Nephron progenitor cell (in vitro differentiated cells): ENCODE measurements at regions not wholly inside any gene's neighbourhood (a gene's known extent, or its start where the extent isn't known, plus 50 kb on each side); places are given as distances from the start of the nearest gene placed in this dataset.

Experiments
- DNase-seq: peaks from one replicate; pipeline ENCODE4 v3.0.0; 2021
- H3K27ac Mint-ChIP-seq: 2 replicates; pipeline ENCODE4 v1.8.0; 2021; ENCODE audit warnings: mild to moderate bottlenecking, moderate library complexity, mixed read lengths
- H3K27me3 Mint-ChIP-seq: 2 replicates; pipeline ENCODE4 v1.8.0; 2021; ENCODE audit warnings: mild to moderate bottlenecking, low read depth, mixed read lengths; ENCODE audit not compliant: poor library complexity
- H3K36me3 Mint-ChIP-seq: 2 replicates; pipeline ENCODE4 v1.8.0; 2021; ENCODE audit warnings: low read depth, mixed read lengths
- H3K4me1 Mint-ChIP-seq: 2 replicates; pipeline ENCODE4 v1.8.0; 2021; ENCODE audit warnings: mixed read lengths
- H3K4me3 Mint-ChIP-seq: 2 replicates; pipeline ENCODE4 v1.8.0; 2021; ENCODE audit warnings: mild to moderate bottlenecking, moderate library complexity, mixed read lengths
- H3K9me3 Mint-ChIP-seq: 2 replicates; pipeline ENCODE4 v1.8.0; 2021; ENCODE audit warnings: mild to moderate bottlenecking, moderate library complexity, mixed read lengths
- CTCF ChIP-seq: fragments of 200-600 bp; sonication (generic); IDR thresholded peaks from 2 replicates; pipeline ENCODE4 v1.5.0; 2021; ENCODE audit warnings: antibody characterized with exemption

GRCh38 chr13:73497430-73497829 is 438.6 kb downstream of the KLF5 start:
- no peaks in the 10 kb centered on the region for H3K36me3 Mint-ChIP-seq
- DNase-seq, result no peak
- H3K4me3 Mint-ChIP-seq, result no peak overlapping the region
- peaks cover 5% of the 10 kb centered on the region for H3K27me3 Mint-ChIP-seq
- H3K4me1 Mint-ChIP-seq, result no peaks in the 10 kb centered on the region
- no peak for TF ChIP-seq CTCF
- no peaks in the 10 kb centered on the region for H3K9me3 Mint-ChIP-seq
- H3K27ac Mint-ChIP-seq, result no peak overlapping the region

- Mint-ChIP-seq H3K27ac (no peak overlapping the region), H3K9me3 (peaks cover 4% of the 10 kb centered on the region), H3K4me3 (no peak overlapping the region), H3K4me1 (no peaks in the 10 kb centered on the region), H3K36me3 (no peaks in the 10 kb centered on the region), H3K27me3 (peaks cover 3% of the 10 kb centered on the region)
- no peak for DNase-seq
- no peak for TF ChIP-seq CTCF
Measured at GRCh38 chr13:73496711-73497110, 437.9 kb downstream of the KLF5 start.

GRCh38 chr13:73492811-73493210 is 434.0 kb downstream of the KLF5 start:
- Mint-ChIP-seq H3K9me3 (peaks cover 17% of the 10 kb centered on the region), H3K27me3 (peaks cover 3% of the 10 kb centered on the region), H3K4me1 (no peaks in the 10 kb centered on the region), H3K36me3 (no peaks in the 10 kb centered on the region), H3K27ac (no peak overlapping the region), H3K4me3 (no peak overlapping the region)
- DNase-seq, result no peak
- no peak for TF ChIP-seq CTCF

- no peak for TF ChIP-seq CTCF
- Mint-ChIP-seq H3K4me1 (no peaks in the 10 kb centered on the region), H3K4me3 (no peak overlapping the region), H3K27me3 (peaks cover 6% of the 10 kb centered on the region), H3K9me3 (no peaks in the 10 kb centered on the region), H3K27ac (no peak overlapping the region), H3K36me3 (no peaks in the 10 kb centered on the region)
- DNase-seq, result no peak
Measured at GRCh38 chr13:73482556-73482955, 423.8 kb downstream of the KLF5 start.

GRCh38 chr13:73481886-73482445 is 423.2 kb downstream of the KLF5 start:
- H3K27ac Mint-ChIP-seq, result no peak overlapping the region
- no peak for TF ChIP-seq CTCF
- no peak for DNase-seq

GRCh38 chr13:73480779-73481559 is 422.2 kb downstream of the KLF5 start:
- H3K4me1 Mint-ChIP-seq, result no peaks in the 10 kb centered on the region
- DNase-seq, result no peak

More at GRCh38 chr13:73481886-73482445, 423.2 kb downstream of the KLF5 start:
- H3K27me3 Mint-ChIP-seq, result peaks cover 8% of the 10 kb centered on the region
- no peaks in the 10 kb centered on the region for H3K36me3 Mint-ChIP-seq
- no peak overlapping the region for H3K4me3 Mint-ChIP-seq
- no peaks in the 10 kb centered on the region for H3K4me1 Mint-ChIP-seq
- no peaks in the 10 kb centered on the region for H3K9me3 Mint-ChIP-seq

More at GRCh38 chr13:73480779-73481559, 422.2 kb downstream of the KLF5 start:
- TF ChIP-seq CTCF, result no peak
- H3K36me3 Mint-ChIP-seq, result no peaks in the 10 kb centered on the region
- no peak overlapping the region for H3K4me3 Mint-ChIP-seq
- no peak overlapping the region for H3K27ac Mint-ChIP-seq
- H3K27me3 Mint-ChIP-seq, result peaks cover 8% of the 10 kb centered on the region
- H3K9me3 Mint-ChIP-seq, result no peaks in the 10 kb centered on the region
